NCI-H748 treated with DMSO at 0.1 percent for 48 hours (cell line): ENCODE measurements at regions not wholly inside any gene's neighbourhood (a gene's known extent, or its start where the extent isn't known, plus 50 kb on each side); places are given as distances from the start of the nearest gene placed in this dataset.
"Not testable (repeated sequence)": the region's sequence is repeated elsewhere in the genome, so short reads cannot be mapped to it uniquely, and the experiment has no call there.

Experiments
- DNase-seq: peaks from one replicate; lab custom pipeline; 2025; lab: John Stamatoyannopoulos, UW

- DNase-seq, result no peak
These were observed 992.2 kb upstream of the PCDH20 start for GRCh38 chr13:62407871-62408270.

- no peak for DNase-seq
These were observed 972.9 kb upstream of the PCDH20 start for GRCh38 chr13:62388515-62388914.

- DNase-seq, result peak; percentile 20
These were observed 972.0 kb upstream of the PCDH20 start for GRCh38 chr13:62387647-62388046.

- DNase-seq, result not testable (repeated sequence)
These were observed 963.6 kb upstream of the PCDH20 start for GRCh38 chr13:62379241-62379640.

- DNase-seq, result no peak
These were observed 962.2 kb upstream of the PCDH20 start for GRCh38 chr13:62377838-62378237.

GRCh38 chr13:62375653-62376052 lies 960.0 kb upstream of the PCDH20 start:
- DNase-seq, result peak; percentile 91

- no peak for DNase-seq
These were observed 956.1 kb upstream of the PCDH20 start for GRCh38 chr13:62371737-62372136.

- not testable (repeated sequence) for DNase-seq
These were observed 952.3 kb upstream of the PCDH20 start for GRCh38 chr13:62367971-62368370.

- DNase-seq, result peak; percentile 96
These were observed 945.0 kb upstream of the PCDH20 start for GRCh38 chr13:62360609-62361008.

GRCh38 chr13:62358646-62358932 lies 942.9 kb upstream of the PCDH20 start:
- no peak for DNase-seq

GRCh38 chr13:62357887-62358645 lies 942.4 kb upstream of the PCDH20 start:
- peak; percentile 39 for DNase-seq

GRCh38 chr13:62356977-62357376 lies 941.3 kb upstream of the PCDH20 start:
- no peak for DNase-seq

- no peak for DNase-seq
These were observed 921.6 kb upstream of the PCDH20 start for GRCh38 chr13:62337109-62337880.

- DNase-seq, result no peak
These were observed 920.9 kb upstream of the PCDH20 start for GRCh38 chr13:62336507-62336906.

GRCh38 chr13:62333466-62333865 lies 917.8 kb upstream of the PCDH20 start:
- DNase-seq, result no peak

GRCh38 chr13:62331384-62331783 lies 915.7 kb upstream of the PCDH20 start:
- no peak for DNase-seq

- no peak for DNase-seq
These were observed 911.7 kb upstream of the PCDH20 start for GRCh38 chr13:62327367-62327766.

GRCh38 chr13:62324842-62325241 lies 909.2 kb upstream of the PCDH20 start:
- no peak for DNase-seq

- no peak for DNase-seq
These were observed 906.2 kb upstream of the PCDH20 start for GRCh38 chr13:62321895-62322294.

- DNase-seq, result no peak
These were observed 905.5 kb upstream of the PCDH20 start for GRCh38 chr13:62321139-62321538.

GRCh38 chr13:62320129-62321108 lies 904.8 kb upstream of the PCDH20 start:
- DNase-seq, result peak; percentile 77

- no peak for DNase-seq
These were observed 894.3 kb upstream of the PCDH20 start for GRCh38 chr13:62309904-62310303.
